Lower leg skin (tissue), 3 donors: ENCODE measurements at regions not wholly inside any gene's neighbourhood (a gene's known extent, or its start where the extent isn't known, plus 50 kb on each side); places are given as distances from the start of the nearest gene placed in this dataset.

Experiments
- POLR2A ChIP-seq, 2 donors: fragments of 450-650 bp; IDR thresholded peaks; one replicate each; pipeline ENCODE4 v1.6.1; 2016 to 2017; ENCODE audit warnings: antibody characterized with exemption in 2 of 2, mild to moderate bottlenecking in 1 of 2, moderate library complexity in 1 of 2
- TF ChIP-seq, protein P1 (sequence below), 3 donors: fragments of 450-650 bp; IDR thresholded peaks; one replicate each; pipeline ENCODE4 v1.5.1; 2016; ENCODE audit warnings: antibody characterized with exemption in 3 of 3, mild to moderate bottlenecking in 3 of 3, moderate library complexity in 2 of 3

DNA sequence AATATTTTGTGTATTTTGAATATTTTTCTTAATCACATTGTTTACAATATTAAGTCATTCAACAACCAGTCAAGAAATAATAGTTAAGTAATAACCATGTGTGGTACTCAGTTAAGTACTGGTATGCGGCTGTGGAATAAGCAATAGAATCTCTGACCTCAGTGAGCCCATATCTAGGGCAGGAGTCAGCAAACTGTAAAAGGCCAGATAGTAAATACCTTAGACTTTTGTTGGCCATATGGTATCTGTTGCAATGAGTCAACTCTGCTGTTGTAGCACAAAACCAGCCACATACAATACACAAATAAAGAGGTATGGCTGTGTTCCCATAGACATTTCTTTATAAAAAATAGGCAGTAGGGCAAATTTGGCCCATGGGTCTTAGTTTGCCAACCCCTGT, 311.6 kb upstream of the SEMA3A start:
- TF ChIP-seq, protein P1, sequence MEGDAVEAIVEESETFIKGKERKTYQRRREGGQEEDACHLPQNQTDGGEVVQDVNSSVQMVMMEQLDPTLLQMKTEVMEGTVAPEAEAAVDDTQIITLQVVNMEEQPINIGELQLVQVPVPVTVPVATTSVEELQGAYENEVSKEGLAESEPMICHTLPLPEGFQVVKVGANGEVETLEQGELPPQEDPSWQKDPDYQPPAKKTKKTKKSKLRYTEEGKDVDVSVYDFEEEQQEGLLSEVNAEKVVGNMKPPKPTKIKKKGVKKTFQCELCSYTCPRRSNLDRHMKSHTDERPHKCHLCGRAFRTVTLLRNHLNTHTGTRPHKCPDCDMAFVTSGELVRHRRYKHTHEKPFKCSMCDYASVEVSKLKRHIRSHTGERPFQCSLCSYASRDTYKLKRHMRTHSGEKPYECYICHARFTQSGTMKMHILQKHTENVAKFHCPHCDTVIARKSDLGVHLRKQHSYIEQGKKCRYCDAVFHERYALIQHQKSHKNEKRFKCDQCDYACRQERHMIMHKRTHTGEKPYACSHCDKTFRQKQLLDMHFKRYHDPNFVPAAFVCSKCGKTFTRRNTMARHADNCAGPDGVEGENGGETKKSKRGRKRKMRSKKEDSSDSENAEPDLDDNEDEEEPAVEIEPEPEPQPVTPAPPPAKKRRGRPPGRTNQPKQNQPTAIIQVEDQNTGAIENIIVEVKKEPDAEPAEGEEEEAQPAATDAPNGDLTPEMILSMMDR (IDR thresholded peaks at IDR 0.05): no peak
- TF ChIP-seq POLR2A (IDR thresholded peaks at IDR 0.05): no peak
